Frontal cortex (tissue), 3 donors: ENCODE measurements at regions not wholly inside any gene's neighbourhood (a gene's known extent, or its start where the extent isn't known, plus 50 kb on each side); places are given as distances from the start of the nearest gene placed in this dataset.
"Not testable (repeated sequence)": the region's sequence is repeated elsewhere in the genome, so short reads cannot be mapped to it uniquely, and the experiment has no call there.

Experiments
- DNase-seq, 2 donors: peaks; one replicate each; pipeline ENCODE4 v3.0.0; 2012; ENCODE audit warnings: low spot score in 2 of 2
- FAIRE-seq: peaks from 2 replicates; lab custom pipeline; 2012; peaks lifted over from hg19 to GRCh38; lab: Jason Lieb, UNC
- donor health status: control.
- donor health status: control.
- donor health status: control.

GRCh38 chr16:22624038-22624799 lies 113.5 kb downstream of the NPIPB5 start:
- FAIRE-seq = no peak
- DNase-seq = no peak

DNA sequence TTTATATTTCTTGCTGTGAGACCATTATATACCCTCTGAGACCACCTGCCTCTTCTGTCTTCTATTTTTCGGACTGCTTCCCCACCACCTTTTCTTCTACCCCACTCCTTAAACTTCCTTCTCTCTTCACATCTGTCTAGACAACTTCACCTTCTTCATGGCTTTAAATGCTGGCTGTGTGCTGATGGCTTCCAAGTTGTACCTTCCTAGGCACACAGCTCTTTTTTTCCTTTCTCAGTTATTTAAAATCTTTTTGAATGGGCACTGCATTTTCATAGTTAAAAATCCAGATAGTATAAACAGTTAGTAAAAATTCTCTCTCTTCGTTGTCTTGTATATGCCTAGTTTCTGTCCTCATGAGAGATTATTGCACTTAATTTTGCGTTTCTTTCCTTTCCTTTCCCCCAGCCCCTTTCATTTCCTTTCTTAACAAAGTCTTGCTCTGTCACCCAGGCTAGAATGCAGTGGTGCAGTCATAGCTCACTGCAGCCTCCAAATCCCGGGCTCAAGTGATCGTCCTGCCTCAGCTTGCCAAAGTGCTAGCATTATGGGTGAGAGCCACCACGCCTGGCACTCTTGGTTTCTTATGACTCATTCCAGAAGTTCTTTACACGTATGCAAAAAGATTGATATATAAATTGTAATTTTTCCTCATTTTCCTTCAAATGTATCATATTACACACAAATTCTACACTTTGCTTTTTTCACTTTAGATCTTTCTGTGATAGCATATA lies 114.3 kb downstream of the NPIPB5 start:
- DNase-seq = no peak
- no peak for FAIRE-seq

GRCh38 chr16:22625967-22626366 lies 115.3 kb downstream of the NPIPB5 start:
- no peak for DNase-seq
- FAIRE-seq = no peak

DNA sequence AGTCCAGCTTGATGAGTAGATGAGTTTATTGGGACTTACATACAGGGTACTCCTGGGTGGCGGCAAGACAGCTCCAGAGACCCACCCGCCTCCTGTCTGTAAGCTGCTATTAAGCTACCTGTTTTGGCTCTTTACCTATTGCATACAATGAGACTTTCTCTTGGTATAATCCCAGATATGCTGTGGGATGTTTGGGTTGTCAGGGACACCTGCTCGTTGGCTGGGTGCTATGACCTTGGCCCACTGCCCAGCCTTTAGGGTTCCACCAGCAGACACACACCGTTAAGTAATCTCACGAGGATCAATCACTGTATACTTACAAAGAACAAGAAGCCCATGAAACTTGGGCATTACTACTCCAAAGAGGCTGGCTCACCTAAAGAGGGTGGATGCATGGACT lies 116.4 kb downstream of the NPIPB5 start:
- no peak for FAIRE-seq

GRCh38 chr16:22628994-22629393 lies 118.3 kb downstream of the NPIPB5 start:
- no peak for FAIRE-seq
- DNase-seq = no peak

More for the DNA sequence above, 116.4 kb downstream of the NPIPB5 start:
- no peak for DNase-seq

GRCh38 chr16:22630242-22630641 lies 119.6 kb downstream of the NPIPB5 start:
- FAIRE-seq (no peak), DNase-seq (no peak)

- FAIRE-seq (no peak), DNase-seq (no peak)
Observed at GRCh38 chr16:22631264-22631663, 120.6 kb downstream of the NPIPB5 start.

DNA sequence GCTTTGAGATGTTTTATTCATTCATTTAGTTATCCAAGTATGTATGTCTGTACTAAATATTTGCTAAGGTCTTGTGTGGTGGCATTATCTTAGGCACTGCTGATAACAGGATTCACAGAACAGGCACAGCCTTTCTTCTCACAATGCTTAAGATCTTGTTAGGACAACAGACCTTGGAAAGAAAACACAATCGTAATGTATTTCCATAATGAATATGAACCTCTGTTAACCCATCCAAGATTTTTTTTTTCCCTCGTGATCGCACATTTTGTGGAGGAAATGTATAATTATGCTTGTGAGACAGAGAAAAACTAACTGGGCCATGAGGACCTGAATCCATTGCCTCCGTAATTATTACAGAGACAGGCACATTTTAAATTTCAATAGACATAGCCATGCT lies 121.9 kb downstream of the NPIPB5 start:
- FAIRE-seq (no peak), DNase-seq (no peak)

DNA sequence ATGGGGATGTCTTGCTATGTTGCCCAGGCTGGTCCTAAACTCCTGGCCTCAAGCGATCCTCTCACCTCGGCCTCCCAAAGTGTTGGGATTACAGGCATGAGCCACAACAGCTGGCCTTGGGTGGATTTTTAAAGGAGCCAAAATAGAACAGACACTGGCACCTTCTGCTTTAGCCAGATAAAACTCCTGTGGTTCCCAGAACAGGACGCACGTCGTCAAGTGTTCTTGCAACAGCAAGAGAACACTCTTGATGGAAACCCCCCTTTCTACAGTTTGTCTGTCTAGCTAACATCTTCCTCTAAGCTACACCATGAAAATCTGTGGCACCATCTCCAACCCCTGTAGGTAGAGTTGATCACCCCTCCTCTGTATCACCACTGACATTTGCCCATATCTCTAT lies 122.6 kb downstream of the NPIPB5 start:
- no peak for FAIRE-seq
- no peak for DNase-seq

GRCh38 chr16:22633799-22634198 lies 123.1 kb downstream of the NPIPB5 start:
- DNase-seq (no peak), FAIRE-seq (no peak)

DNA sequence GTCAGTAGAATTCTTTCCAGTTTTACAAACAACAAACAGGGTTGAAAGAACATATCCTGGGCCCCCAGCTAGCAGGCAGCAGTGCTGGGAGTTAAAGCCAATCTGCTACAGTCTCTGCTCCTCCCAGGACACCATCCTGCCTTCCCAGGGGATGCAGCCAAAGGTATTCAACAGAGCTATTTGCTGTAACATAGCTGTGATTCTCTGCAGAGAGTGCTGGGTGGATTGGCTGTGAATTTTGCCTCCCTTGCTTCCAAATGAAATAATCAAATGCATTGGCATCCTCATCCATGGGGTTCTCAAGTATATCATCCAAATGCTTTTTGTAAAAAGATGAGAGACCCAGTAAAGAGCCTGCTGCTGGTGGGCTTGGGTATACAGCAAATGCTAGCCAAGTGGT lies 124.3 kb downstream of the NPIPB5 start:
- FAIRE-seq (no peak), DNase-seq (no peak)

- FAIRE-seq (no peak), DNase-seq (no peak)
Observed at GRCh38 chr16:22635357-22635761, 124.7 kb downstream of the NPIPB5 start.

- DNase-seq (no peak), FAIRE-seq (no peak)
Observed at GRCh38 chr16:22635801-22636200, 125.1 kb downstream of the NPIPB5 start.

DNA sequence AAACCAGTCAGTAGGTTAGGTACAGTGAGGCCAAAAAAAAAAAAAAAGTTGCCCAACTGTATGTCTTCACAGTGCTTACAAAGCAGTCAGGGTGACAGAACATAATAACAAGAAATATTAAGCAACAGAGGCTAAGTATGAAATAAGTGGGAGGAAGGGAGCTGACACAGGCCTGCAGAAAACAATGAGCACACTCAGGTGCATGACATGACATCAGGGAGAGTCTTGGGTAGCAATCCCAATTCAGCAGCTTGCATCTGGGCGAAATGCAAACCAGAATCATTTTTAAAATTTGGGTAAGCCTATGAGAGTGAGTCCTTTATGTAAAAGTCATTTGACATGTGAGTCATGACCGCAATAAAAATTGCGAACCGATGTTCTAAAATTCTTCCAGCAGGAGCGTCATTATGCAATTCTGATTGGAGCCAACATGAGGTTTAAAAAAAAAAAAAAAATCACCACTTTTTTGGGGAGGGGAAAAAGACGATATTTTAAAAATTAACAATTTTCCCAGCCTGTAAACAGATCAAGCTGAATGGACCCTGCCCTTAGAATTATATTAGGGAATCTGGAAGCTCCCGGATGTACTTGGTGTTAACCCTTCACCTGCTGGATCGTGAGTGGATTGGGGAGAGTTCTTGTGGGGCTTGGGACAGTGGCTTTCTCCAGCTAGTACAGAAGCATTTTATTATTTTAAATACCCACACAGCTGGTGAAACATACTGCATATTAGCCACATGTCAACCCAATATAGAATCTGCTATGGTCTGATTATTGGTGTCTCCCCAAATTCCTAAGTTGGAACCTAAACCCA lies 127.9 kb downstream of the NPIPB5 start:
- DNase-seq = no peak
- FAIRE-seq = no peak

GRCh38 chr16:22641131-22641628 lies 130.5 kb downstream of the NPIPB5 start:
- FAIRE-seq (no peak), DNase-seq (no peak)

GRCh38 chr16:22642416-22643088 lies 131.9 kb downstream of the NPIPB5 start:
- FAIRE-seq (no peak), DNase-seq (no peak)

DNA sequence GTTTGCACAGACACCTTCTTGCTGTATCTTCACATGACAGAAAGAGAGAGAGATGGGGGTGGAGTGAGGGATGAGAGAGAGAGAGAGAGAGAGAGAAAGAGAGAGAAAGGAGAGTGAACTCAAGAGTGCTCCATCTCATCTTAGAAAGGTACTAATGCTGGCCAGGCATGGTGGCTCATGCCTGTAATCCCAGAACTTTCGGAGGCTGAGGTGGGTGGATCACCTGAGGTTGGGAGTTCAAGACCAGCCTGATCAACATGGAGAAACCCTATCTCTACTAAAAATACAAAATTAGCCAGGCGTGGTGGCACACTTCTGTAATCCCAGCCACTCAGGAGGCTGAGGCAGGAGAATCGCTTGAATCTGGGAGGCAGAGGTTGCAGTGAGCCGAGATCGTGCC lies 132.5 kb downstream of the NPIPB5 start:
- FAIRE-seq, DNase-seq: not testable (repeated sequence)

GRCh38 chr16:22643886-22644285 lies 133.2 kb downstream of the NPIPB5 start:
- DNase-seq = no peak
- FAIRE-seq = no peak

- FAIRE-seq = no peak
- DNase-seq = no peak
Observed at GRCh38 chr16:22645868-22646267, 135.2 kb downstream of the NPIPB5 start.
